HG02798 (cell line): ENCODE measurements at regions not wholly inside any gene's neighbourhood (a gene's known extent, or its start where the extent isn't known, plus 50 kb on each side); places are given as distances from the start of the nearest gene placed in this dataset.

ENCODE experiments used
- ATAC-seq: cut with Tn5 transposase; IDR thresholded peaks from one replicate; pipeline ENCODE4 v1.9.1; 2021; ENCODE audit warnings: mild to moderate bottlenecking; ENCODE audit not compliant: unreplicated experiment, poor library complexity

DNA sequence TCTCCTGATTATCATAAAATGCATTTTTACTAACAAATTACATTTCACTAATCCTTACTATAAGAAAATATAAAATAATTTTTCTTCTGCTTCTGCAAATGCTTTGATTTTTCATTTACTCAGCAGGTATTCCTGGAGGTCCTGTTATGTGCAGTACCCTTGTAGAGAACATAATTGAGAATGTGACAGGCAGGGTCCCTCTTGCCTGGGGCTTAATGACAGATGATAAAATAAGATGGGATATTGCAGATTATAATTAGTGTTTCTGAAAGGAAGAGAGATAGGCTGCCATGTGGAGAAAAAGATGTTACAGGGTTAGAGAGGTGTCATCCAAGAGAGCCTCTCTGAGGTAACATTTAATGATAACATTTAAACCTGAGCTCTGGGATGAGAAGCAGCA lies 128.9 kb downstream of the MAD2L1 start:
- no peak for ATAC-seq

DNA sequence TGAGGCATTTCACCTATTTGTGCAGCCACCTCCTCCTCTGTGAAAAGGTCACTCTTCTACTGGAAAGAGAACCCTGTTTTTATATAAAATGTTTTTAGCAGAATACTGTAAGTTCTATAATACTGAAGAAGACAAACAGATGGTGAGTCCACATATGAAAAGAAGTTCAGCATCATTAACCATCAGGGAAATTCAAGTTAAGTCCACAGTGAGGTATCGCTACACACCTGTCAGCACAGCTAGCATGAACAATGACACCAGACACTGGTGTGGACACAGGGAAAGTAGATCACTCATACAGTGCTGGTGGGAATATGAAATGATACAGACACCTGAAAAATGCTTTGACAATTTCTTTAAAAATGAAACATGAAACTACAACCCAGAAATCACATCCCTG lies 133.0 kb downstream of the MAD2L1 start:
- no peak for ATAC-seq

DNA sequence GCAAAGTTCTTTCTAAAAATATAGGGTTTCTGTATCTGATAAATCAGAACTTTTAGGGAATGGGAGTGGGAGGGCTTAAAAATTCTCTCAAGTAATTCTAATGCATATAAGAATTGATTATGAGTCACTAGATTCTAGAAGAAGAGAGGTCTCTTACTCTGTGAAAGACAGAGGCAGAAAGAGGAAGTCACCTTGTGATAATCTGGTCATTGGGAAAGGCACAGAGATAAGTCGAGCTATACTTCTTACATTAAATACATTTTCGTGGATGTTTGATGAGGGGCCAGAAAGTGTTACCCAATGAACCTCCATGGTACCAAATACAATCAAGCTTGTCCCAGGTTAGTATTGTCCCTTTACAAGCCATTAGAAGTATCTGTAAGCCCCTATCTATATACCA lies 134.4 kb downstream of the MAD2L1 start:
- no peak for ATAC-seq

DNA sequence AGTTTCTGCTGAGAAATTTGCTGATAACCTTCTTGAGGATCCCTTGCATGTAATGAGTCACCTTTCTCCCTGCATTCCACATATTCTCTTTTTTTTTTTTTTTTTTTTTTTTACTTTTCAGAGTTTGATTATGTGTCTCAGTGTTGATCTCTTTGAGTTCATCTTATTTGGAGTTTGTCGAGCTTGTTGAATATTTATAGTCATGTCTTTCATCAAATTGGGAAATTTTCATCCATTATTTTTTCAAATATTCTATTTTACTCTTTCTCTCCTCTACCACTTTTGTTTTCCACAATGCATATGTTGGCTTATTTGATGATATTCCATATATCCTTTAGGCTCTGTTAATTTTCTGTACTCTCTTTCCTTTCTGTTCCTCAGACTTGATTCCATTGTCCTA lies 136.1 kb downstream of the MAD2L1 start:
- ATAC-seq = no peak

DNA sequence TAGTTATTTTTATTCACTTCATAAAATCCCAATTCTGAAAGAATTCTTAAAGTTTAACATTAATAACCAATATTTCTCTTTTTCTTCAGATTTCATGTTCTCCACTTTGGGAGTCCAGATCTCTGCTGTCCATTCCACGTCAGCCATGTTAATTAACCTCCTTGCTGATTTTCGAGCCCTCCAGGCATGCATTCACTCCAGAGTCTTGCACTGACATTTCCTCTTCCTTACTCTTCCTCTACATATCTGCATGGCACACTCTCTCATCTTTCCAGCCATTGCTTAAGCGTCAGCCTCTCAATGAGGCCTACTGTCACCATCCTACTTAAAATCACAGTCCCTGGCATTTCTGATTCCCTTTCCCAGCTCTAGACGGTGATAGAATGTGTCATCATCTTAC lies 144.8 kb downstream of the MAD2L1 start:
- ATAC-seq = no peak

DNA sequence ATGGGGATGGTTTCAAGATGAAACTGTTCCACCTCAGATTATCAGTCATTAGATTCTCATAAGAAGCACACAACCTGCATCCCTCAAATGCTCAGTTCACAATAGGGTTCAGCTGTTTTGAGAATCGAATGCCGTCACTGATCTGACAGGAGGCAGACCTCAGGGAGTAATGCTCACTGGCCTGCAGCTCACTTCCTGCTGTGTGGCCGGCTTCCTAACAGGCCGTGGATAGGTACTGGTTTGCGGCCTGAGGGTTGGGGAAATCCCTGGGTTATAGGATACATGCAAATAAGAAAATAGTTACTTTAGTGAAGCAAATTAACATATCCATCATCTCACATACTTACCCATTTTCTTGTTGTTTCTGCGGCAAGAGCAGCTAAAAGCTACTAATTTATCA lies 160.4 kb downstream of the MAD2L1 start:
- ATAC-seq = no peak

DNA sequence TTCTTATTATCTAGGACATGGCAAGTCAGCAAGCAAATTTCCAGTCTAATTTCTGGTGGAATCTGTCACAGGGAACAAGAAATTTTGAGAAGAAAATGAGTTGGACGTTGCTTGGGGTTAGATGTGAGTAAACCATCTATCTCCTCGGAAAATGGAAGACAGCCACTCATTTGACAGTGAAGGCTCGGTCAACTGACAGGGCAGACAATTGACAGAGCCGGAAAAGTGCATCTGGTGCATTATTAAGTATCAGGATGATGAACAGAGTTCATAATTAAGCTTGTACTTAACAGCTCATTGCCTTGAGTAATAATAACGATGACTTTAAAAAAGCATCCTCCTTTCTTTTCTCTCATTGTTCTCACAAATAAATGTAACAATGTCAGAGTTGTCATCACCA lies 168.4 kb downstream of the MAD2L1 start:
- ATAC-seq = no peak

DNA sequence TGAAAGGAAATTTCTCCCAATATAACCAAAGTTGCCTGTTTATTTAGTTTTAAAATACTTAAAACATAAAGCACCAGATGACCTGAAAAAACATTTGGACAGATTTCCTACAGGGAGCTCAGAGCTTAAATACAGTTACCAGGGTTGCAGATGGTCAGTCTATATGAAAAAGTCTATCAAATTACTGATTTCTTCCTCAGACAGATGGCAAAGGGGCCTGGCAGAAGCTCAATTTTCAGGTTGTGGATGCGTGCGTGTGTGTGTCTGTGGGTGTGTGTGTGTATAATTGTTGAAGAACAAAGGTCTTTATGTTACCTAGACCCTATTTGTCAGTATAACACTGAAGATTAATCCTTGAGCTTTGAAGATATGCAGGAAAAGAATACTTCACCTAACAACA lies 169.4 kb downstream of the MAD2L1 start:
- no peak for ATAC-seq

DNA sequence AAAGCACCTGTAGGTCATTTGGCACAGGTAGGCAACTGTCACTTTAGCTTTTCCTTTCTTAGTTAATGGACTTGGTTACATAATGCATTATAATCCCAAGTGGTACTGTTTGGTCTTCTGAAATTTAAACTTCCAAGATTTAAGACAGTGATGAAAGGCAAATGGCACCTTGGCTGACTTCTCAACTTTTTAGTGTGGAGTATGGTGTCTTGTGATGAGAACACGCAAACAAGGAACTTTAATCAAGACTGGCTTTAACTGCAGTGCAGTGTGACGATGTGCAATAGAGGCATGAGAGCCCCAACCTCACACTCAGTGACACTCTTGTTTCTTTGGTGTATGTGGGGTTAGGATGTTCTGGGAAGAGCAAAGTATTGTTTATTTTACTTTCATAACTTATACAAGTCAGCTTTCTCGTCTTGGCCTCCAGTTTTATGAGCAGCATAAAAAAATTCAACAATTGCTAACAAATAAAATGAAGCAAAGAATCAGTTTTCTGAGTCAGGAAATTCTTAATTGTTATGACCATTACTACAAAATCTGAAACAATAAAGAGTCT lies 171.9 kb downstream of the MAD2L1 start:
- ATAC-seq = no peak

DNA sequence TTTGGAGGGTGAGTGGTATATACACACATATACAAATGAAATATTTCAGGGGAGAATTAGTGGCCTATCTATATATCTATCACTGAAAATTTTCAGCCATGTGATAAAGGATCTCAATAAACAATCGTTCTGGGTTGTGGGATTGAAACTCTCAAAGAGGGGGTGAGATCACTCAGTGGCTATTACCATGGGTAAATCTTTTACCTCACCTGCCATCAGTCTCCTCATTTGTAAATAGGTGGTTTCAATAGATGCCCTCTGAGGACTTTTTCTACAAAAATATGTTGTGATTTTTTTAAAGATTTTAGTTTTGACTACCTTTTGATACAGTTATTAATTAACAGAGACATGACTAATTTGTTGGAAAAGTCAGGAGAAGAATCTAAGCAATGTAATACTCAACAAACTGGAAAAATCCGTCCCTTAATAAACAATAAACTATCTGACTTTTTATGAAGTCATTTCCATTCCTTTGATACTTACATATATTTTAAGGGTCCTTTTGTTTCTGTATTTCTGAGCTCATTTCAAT lies 192.8 kb downstream of the MAD2L1 start:
- ATAC-seq = no peak

DNA sequence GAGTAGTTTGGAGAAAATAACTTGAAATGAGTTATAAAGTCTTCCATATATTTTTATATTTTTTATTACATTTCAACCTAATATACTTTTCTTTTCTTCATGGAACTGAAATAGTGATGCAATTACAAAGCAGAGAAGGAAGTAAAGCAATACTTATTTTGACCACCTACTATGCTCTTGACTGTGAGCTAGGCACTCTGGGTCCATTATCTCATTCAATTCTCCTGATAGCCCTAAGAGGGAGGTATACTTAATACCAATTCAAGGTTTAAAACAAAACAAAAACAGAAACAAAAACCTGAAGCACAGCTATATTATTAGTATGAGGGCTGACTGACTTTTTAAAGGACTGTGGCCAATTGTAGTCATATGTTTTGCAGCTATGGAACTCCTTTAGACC lies 193.5 kb downstream of the MAD2L1 start:
- ATAC-seq = no peak

DNA sequence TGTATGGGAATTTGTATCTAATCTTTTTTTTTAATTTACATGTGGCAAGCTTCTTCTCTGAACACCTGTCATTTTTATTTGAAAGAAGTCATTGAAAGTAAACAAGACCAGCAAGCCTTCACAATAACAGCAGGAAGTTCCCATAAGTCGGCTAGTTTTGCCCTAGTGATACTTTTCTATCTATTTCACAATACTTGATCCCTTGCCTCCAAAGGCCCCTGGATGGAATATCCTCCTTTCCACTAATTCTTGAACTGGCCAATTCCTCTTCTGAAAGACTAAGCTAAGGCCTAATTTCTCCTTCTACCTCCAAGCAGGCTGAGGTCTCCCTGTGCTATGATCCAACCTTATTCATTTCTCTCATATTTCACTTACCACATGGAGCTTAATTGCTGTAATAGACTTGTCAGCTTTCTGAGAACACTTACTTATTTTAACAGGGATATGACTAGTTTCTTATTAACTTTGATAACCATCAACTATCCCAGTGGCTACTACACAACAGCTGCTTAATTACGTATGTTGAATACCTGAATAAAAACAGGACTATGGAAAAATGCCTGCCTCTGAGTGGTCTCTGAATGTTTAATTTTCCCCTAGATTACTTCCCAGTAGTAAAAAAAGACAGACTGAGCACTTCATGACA lies 194.2 kb downstream of the MAD2L1 start:
- ATAC-seq = no peak

DNA sequence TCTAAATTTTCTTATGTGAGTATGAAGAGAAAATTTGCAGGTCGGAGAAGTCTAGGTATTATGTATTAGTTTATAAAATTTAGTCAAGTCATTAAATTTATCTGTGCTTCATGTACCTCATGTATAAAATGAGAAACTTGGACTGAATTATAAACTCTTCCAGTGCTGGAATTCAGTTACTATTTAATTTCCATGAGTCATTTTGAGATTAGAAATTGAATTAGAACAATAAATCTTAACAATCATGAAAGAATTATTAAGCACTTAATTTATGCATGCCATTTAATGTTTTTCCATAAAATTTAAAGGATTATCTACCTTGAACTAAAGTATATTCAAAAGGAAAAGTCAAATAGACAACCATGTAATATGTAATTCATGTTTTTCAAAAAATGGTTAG lies 195.8 kb downstream of the MAD2L1 start:
- ATAC-seq = no peak

DNA sequence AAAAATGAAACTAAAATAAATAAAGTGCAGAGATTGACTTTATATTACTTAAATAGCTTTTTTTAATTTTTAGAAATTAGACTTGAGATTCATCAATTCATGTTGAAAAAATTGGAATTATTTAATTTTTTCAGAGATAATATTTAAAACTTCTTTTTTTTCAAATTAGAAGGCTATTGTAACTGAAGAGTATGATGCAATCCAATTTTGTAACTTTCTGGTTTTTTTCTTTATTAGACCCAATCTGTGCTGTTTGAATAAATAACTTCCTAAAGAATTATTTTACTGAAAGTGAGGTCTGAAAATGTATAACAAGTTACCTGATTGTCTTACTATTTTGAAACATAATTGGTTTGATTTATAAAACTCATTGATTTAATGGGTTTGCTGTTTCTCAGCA lies 200.9 kb downstream of the MAD2L1 start:
- ATAC-seq = no peak

DNA sequence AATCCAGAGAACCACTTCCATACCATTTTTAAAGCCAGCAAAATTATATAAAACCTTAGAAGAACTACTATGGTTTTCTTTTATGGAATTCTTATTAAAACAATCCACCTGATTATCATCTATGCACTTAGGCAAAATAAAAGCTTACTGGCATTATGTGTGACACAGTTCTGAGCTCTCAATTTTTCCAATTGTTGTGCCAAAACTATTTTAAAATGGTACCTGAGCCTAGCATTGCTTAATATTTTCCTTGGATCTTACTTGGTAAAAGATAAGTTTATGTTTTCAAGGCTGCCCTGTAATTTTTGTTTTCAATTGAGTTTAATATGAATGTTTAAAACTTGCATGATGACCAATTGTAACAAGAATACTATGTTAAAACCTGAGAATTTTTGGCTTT lies 201.3 kb downstream of the MAD2L1 start:
- ATAC-seq = no peak

DNA sequence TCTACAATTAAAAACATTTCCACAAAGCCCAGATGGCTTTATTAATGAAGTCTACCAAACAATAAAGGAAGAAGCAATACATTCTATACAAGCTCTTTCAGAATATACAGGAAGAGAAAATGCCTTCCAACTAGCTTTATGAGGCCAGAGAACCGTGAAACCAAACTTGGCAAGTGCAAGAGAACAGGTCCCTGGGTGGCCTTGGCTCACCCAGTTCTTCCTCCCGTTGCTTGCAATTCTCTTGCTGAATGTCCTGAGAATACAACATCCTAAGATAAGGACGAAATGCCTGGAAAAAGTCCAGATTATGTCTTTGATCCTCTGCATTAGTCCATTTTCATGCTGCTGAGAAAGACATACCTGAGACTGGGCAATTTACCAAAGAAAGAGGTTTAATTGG lies 204.9 kb downstream of the MAD2L1 start:
- no peak for ATAC-seq

DNA sequence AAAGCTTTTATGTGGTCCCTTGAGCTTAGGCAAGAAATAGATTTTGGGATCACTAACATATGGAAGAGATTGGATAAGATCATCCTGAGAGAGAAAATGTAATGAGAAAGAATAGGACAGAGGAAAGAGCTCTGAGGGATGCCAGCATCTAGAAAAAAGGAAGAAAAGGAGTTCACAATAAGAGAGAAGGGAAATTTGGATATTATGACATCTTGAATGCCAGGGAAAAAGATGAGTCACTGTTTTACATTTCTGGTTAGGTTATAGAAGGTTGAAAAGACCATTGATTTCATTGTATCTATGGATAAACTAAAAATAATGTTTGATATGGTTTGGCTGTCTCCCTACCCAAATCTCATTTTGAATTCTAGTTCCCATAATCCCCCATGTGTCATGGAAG lies 208.5 kb downstream of the MAD2L1 start:
- no peak for ATAC-seq

DNA sequence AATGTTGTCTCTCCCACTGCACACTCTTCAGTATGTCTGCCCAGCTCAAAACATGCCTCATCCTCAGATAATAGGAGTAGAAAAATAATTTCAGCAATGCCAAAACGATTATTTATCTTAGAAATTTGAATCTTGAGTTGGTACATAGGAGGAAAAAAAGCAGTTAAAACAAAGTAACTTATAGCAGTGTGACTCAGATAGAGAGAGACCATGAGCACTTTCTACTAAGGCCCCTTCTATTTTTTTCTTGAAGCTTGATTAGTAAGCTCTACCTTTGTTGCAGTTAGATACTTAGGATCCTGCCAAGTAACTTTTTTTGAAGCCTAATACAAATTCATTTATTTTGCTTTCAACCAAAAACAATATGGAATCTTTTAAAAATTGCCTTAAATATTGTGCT lies 212.3 kb downstream of the MAD2L1 start:
- no peak for ATAC-seq

DNA sequence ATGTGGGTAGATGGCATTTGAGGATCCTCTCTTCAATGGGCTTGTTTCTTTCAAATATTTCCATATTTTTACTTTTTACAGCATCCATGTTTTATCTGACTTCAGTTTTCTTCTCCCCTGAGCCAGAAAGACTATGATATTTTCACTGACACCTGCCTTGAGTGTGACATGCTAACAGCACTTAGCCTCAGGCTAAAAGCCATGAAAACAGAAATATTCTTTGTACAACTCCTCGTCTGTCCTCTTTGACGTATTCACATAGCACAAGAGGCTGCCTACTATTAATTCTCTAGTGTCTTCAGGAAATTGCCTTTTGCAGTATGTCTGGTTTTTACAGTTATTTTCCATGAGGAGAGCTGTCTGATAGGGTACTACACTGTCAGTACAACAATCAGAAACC lies 215.0 kb downstream of the MAD2L1 start:
- no peak for ATAC-seq

DNA sequence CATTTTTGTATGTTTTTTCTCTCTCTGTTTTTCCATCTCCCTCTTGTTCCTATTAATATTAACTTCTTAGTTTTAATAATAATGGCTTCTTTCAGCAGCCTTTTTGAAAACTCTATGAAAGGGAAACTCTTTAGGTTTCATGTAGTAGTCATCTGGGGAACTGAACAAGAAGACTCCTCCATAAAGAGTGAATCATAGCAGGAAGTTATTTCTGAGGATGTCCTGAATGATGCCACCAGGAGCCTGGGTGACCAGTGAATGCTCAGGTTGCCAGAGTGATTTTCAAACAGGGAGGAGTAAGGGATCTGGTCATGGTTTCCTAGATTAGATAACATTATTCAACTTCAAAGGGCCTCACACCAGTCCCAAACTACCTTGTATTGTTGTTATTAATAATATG lies 212.8 kb upstream of the PDE5A start:
- no peak for ATAC-seq

DNA sequence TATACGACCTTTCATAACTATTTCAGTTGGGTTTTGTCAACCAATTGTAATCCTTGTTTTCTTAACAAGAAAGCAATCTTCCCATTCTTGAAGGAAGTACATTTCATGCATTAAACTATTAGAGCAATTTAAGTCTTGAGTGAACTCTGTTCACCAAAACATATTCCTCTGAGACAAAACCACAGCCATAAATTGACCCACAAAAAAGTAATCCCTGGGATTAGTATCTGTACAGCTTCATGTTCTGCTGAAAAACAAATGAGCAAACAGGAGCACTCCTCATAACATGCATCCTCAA lies 207.0 kb upstream of the PDE5A start:
- no peak for ATAC-seq

DNA sequence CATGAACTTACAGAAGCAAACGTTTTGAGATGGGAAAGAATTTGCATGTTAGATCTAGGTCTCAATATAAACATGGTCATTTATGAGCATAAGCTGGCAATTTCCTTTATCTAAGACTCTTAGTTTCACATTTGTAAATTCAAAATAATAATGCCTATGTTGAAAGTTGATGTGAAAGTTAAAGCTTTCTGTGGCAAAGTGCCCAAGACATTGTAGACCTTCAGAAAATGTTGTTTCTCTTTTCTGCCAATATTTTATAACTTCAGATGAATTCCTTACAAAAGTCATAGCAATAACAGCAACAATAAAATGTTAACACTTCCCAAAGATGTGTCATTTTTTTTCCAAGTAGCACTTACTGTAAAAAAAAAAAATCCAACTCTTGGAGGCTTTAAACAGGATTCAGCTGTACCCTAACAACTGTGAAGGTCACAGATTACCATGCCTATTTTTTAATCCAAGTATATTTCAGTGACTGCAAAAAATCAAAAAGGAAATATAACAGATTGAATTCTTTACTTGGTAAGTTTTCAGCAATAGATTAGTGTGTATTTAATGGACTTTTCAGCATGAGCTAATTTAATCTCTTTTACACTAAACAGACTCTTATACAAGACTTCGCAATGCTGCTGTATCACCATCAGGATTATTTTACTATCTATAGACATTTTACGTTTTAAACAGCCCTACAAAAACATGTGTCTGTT lies 206.5 kb upstream of the PDE5A start:
- no peak for ATAC-seq
